Fibroblast of lung (primary cell): ENCODE measurements at regions not wholly inside any gene's neighbourhood (a gene's known extent, or its start where the extent isn't known, plus 50 kb on each side); places are given as distances from the start of the nearest gene placed in this dataset.

Experiments used
- DNase-seq, 2 donors: peaks; one replicate each; pipeline versions ENCODE4 v3.0.0 to v3.0.0-alpha.2; 2010; ENCODE audit warnings: low read depth in 2 of 2
- H2AFZ ChIP-seq: 2 replicates; pipeline ENCODE4 v1.5.1; 2012; ENCODE audit warnings: low read length, control low read depth, inconsistent platforms
- H3K27ac ChIP-seq: 2 replicates; pipeline ENCODE4 v1.5.1; 2011; ENCODE audit warnings: low read length, control low read depth; ENCODE audit not compliant: insufficient read depth
- H3K27me3 ChIP-seq: 2 replicates; pipeline ENCODE4 v1.5.1; 2011; ENCODE audit warnings: mild to moderate bottlenecking, low read length; ENCODE audit not compliant: control insufficient read depth, insufficient read depth
- H3K36me3 ChIP-seq: 2 replicates; pipeline ENCODE4 v1.5.1; 2011; ENCODE audit warnings: low read length; ENCODE audit not compliant: control insufficient read depth, insufficient read depth
- H3K4me1 ChIP-seq: 2 replicates; pipeline ENCODE4 v1.5.1; 2011; ENCODE audit warnings: low read length; ENCODE audit not compliant: control insufficient read depth, insufficient read depth; ENCODE audit errors: extremely low read depth
- H3K4me2 ChIP-seq: 2 replicates; pipeline ENCODE4 v1.5.1; 2011; ENCODE audit warnings: low read length, control low read depth; ENCODE audit not compliant: insufficient read depth; ENCODE audit errors: extremely low read depth
- H3K4me3 ChIP-seq, 4 experiments: fragments of 200-600 bp in 1 of 4; sonication (generic) in 1 of 4; replicated peaks in 1 of 4; 2 replicates each; pipeline ENCODE4 v1.5.1; 2011 to 2016; ENCODE audit warnings: low read length in 4 of 4, low read depth in 3 of 4, mild to moderate bottlenecking in 3 of 4, control low read depth in 2 of 4, inconsistent platforms in 1 of 4, mixed read lengths in 1 of 4; ENCODE audit not compliant: insufficient read depth in 1 of 4; ENCODE audit errors: control extremely low read depth in 1 of 4
- H3K79me2 ChIP-seq: 2 replicates; pipeline ENCODE4 v1.5.1; 2012; ENCODE audit warnings: mild to moderate bottlenecking, low read length, inconsistent platforms; ENCODE audit not compliant: control insufficient read depth, insufficient read depth
- H3K9ac ChIP-seq: 2 replicates; pipeline ENCODE4 v1.5.1; 2011; ENCODE audit warnings: mild to moderate bottlenecking, low read length, control low read depth; ENCODE audit not compliant: insufficient read depth
- H3K9me3 ChIP-seq: 2 replicates; pipeline ENCODE4 v1.5.1; 2012; ENCODE audit warnings: low read depth, low read length; ENCODE audit not compliant: control insufficient read depth, insufficient read depth
- H4K20me1 ChIP-seq: 2 replicates; pipeline ENCODE4 v1.5.1; 2011; ENCODE audit warnings: low read length; ENCODE audit not compliant: control insufficient read depth, insufficient read depth; ENCODE audit errors: extremely low read depth
- EZH2 ChIP-seq: IDR thresholded peaks from 2 replicates; pipeline ENCODE4 v1.5.1; 2012; ENCODE audit warnings: low read length, control low read depth, mild to moderate bottlenecking; ENCODE audit errors: missing control alignments
- TF ChIP-seq, protein P1 (sequence below), 2 donors: IDR thresholded peaks in 1 of 2; conservative IDR thresholded peaks in 1 of 2; 1 replicate in 1 of 2; 2 replicates in 1 of 2; pipeline ENCODE4 v1.5.1; 2011 to 2012; ENCODE audit warnings: low read length in 2 of 2, control low read depth in 1 of 2, inconsistent platforms in 1 of 2, low read depth in 1 of 2, mild to moderate bottlenecking in 1 of 2

DNA sequence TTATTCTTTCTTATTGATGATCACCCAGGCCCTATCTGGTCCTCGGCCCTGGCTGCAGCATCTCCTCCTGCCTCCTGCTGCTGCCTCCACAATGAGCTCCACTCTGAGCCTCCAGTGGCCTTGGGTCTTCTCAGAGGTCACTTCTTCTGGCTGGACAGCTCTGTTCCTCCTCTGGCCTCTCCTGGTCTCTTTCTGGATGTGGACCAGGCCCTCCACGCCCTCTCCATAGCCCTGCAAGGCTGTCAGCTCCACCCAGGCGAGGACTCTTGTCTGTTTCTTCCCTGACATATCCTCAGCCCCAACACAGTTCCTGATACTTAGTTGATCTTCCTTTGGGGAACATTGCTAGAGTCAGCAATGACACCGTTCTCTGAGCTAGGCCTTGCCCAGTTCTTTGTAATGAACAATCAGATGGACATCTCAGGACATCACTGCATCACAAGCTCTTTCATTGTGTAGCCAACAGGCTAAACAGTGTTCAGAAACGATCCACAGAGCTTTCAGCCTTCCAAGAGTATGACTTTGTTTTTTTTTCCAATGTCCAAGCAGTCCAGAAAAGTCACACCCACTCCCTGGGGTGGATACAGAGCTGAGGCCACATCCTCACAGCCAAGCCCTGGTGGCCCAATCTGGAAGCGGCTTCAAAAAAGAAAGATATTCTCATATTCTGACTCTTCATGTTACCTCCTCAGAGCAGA lies 62.5 kb upstream of the DNAH5 start:
- Histone ChIP-seq H3K4me3 (no peak overlapping the region), H3K4me1 (peaks cover 14% of the 10 kb centered on the region), H3K27ac (no peak overlapping the region), H3K9me3 (no peaks in the 10 kb centered on the region), H3K79me2 (no peaks in the 10 kb centered on the region), H4K20me1 (no peaks in the 10 kb centered on the region), H2AFZ (no peak overlapping the region), H3K27me3 (no peaks in the 10 kb centered on the region), H3K4me2 (no peak overlapping the region), H3K9ac (no peak overlapping the region), H3K36me3 (no peaks in the 10 kb centered on the region)
- TF ChIP-seq, protein P1, sequence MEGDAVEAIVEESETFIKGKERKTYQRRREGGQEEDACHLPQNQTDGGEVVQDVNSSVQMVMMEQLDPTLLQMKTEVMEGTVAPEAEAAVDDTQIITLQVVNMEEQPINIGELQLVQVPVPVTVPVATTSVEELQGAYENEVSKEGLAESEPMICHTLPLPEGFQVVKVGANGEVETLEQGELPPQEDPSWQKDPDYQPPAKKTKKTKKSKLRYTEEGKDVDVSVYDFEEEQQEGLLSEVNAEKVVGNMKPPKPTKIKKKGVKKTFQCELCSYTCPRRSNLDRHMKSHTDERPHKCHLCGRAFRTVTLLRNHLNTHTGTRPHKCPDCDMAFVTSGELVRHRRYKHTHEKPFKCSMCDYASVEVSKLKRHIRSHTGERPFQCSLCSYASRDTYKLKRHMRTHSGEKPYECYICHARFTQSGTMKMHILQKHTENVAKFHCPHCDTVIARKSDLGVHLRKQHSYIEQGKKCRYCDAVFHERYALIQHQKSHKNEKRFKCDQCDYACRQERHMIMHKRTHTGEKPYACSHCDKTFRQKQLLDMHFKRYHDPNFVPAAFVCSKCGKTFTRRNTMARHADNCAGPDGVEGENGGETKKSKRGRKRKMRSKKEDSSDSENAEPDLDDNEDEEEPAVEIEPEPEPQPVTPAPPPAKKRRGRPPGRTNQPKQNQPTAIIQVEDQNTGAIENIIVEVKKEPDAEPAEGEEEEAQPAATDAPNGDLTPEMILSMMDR (conservative IDR thresholded peaks at IDR 0.05 in 1 of 2, IDR thresholded peaks at IDR 0.05 in 1 of 2; ENCODE audit: low read depth in 1 of 2, low read length in 2 of 2), result no peak
- no peak for TF ChIP-seq EZH2
- DNase-seq, result no peak

DNA sequence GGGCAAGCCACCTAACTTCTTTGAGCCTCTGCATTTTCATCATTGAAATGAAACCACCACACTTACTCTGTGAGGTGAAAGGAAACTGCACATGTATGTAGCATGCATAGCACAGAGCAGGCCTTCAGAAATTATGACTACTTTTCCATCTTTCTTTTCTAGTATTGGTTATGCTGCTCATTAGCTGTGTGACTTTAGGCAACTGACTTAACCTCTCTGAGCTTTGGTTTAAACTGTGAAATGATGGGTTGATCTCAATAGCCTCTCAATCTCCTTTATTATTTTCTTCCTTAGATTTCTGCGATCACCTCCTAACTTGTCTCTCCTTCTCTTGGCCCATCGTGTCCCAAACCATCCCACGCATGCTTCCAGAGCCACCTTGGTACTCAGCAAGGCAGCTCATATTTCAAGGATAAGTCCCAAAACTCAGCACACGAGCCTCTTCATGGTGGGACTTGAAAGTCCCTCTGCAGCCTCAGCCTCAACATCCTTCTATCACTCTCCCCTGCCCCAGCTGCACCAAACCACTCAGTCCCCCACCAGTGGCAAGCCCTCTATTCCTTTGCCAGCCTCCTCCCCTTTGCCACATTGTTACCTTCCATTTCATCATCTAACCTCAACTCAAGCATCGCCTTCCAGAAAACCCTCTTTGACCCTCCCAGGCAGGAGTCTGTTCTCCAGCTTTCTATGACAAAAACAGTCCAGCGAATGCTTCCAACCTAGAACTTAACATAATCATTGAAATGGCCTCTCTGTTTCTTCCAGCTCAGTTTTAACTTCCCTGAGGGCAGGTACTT lies 60.3 kb upstream of the DNAH5 start:
- Histone ChIP-seq H3K4me2 (no peak overlapping the region), H3K27me3 (no peaks in the 10 kb centered on the region), H3K4me3 (no peak overlapping the region), H3K4me1 (peaks cover 8% of the 10 kb centered on the region), H4K20me1 (no peaks in the 10 kb centered on the region), H3K79me2 (no peaks in the 10 kb centered on the region), H3K9ac (no peak overlapping the region), H3K36me3 (no peaks in the 10 kb centered on the region), H3K9me3 (no peaks in the 10 kb centered on the region), H2AFZ (no peak overlapping the region), H3K27ac (no peak overlapping the region)
- peak in 1 of 2 donors; percentile 66 for DNase-seq
- TF ChIP-seq, protein P1 (conservative IDR thresholded peaks at IDR 0.05 in 1 of 2, IDR thresholded peaks at IDR 0.05 in 1 of 2; ENCODE audit: low read depth in 1 of 2, low read length in 2 of 2), result no peak
- TF ChIP-seq EZH2, result no peak

- no peak overlapping the region for H3K27ac ChIP-seq
- H3K79me2 ChIP-seq, result no peaks in the 10 kb centered on the region
- TF ChIP-seq, protein P1 (conservative IDR thresholded peaks at IDR 0.05 in 1 of 2, IDR thresholded peaks at IDR 0.05 in 1 of 2; ENCODE audit: low read depth in 1 of 2, low read length in 2 of 2), result no peak
- TF ChIP-seq EZH2, result no peak
- H3K4me1 ChIP-seq, result peaks cover 5% of the 10 kb centered on the region
- H3K9ac ChIP-seq, result no peak overlapping the region
- no peaks in the 10 kb centered on the region for H3K9me3 ChIP-seq
- DNase-seq, result no peak
- no peak overlapping the region for H3K4me2 ChIP-seq
- no peak overlapping the region for H2AFZ ChIP-seq
- no peak overlapping the region for H3K4me3 ChIP-seq
- no peaks in the 10 kb centered on the region for H3K27me3 ChIP-seq
- no peaks in the 10 kb centered on the region for H3K36me3 ChIP-seq
- no peaks in the 10 kb centered on the region for H4K20me1 ChIP-seq
Measured at GRCh38 chr5:14003936-14004335, 59.4 kb upstream of the DNAH5 start.
